GM21529 (cell line): ENCODE measurements at regions not wholly inside any gene's neighbourhood (a gene's known extent, or its start where the extent isn't known, plus 50 kb on each side); places are given as distances from the start of the nearest gene placed in this dataset.

Source experiments
- ATAC-seq: cut with Tn5 transposase; IDR thresholded peaks from one replicate; pipeline ENCODE4 v1.9.1; 2021; ENCODE audit not compliant: unreplicated experiment

- no peak for ATAC-seq
Observed at GRCh38 chr16:86016201-86016965, 117.4 kb downstream of the IRF8 start.

- ATAC-seq, result no peak
Observed at GRCh38 chr16:86018071-86018470, 119.1 kb downstream of the IRF8 start.

DNA sequence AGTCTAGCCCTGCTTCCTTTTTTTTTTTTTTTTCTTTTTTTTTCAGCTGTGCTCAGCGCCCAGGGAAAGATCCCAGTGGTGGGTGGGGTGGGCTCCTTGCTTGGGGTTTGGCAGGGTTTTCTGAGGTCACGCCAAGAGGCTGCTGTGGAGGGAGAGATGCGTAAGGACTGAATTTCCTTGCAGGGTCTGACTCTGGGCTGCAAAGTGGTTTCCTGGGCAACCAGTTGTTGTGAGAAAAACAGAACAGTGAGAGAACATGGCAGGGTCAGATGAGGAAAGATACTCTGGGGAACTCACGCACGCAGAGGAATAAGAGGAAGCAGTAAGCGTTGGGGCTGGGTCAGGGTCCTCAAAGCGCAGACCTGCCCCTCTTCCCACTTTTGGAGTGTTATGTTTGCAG, 119.5 kb downstream of the IRF8 start:
- ATAC-seq, result no peak

GRCh38 chr16:86018941-86019340, 120.0 kb downstream of the IRF8 start:
- ATAC-seq, result no peak

DNA sequence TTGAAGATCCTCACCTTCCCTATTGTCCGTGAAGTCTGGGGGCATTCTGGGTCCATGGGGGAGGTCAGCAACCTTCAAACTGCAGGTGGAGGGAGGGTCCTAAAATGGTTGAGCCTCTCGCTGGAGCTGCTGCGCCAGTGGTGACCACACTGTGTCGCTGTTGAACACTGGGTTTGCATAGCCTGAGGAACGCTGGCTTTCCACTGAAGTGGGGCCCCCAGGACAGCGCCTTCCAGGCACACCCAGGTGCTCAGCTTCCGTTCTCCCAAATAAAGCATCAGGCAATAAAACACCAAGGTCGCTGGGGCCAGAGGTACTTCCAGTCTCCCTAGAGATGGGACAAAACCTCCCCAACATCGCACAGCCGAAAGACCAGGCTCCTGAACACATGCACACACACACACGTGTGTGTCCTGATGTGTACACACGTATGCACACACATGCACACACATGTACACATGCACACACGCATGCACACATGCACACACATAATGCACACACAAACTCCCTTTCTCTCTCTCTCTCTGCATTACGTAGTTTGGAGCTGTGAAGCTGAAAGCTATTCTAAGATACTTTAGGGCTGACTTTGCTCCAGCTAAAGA, 120.6 kb downstream of the IRF8 start:
- no peak for ATAC-seq

- ATAC-seq, result no peak
Observed at GRCh38 chr16:86020971-86021370, 122.0 kb downstream of the IRF8 start.

DNA sequence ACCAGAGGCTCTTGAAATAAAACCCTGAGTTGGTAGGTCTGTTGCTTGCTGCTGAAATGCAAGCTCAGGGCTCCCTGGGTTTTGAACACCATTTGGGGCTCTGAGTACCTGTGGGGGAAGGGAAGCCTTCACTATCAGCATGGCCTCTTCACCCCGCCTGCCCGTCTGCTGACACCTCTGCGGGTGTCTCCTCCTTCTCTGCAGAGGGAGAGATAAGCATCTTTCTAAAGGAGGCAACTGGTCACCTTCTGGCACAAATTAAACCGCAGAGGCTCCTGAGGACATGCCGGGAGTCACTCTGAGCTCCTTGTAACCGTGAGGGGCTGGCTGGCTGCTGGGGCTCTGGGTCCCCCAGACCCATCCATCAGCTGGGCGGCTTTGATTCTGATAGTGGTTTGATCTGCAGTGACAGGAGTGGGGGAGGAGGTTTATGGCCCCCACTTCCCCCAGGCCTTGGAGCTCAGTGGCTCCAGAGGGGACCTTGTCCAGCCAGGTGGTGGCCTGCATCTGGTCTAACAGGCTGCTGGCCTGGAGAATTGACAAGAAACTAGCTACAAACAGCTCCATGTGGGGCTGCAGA, 123.5 kb downstream of the IRF8 start:
- no peak for ATAC-seq

GRCh38 chr16:86024210-86024609, 125.2 kb downstream of the IRF8 start:
- ATAC-seq, result no peak

DNA sequence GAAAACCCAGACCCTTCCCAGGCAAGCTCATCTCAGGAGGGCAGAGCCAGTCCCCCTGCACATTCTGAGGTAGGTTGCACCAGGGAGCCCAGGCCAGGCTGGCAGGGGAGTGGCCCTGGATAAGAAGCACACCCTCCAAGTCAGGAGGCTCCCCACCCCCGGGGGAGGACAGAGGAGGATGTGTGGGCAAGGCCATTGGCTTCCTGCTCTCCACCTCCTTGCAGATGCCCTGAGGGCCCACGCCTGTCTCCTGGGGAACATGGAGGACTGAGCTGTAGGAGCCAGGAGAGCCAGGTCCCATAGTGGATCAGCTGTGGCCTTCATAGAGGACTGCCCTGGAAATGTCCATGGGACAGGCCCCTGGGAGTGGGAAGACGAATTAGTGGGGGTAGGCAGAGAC, 126.7 kb downstream of the IRF8 start:
- no peak for ATAC-seq

DNA sequence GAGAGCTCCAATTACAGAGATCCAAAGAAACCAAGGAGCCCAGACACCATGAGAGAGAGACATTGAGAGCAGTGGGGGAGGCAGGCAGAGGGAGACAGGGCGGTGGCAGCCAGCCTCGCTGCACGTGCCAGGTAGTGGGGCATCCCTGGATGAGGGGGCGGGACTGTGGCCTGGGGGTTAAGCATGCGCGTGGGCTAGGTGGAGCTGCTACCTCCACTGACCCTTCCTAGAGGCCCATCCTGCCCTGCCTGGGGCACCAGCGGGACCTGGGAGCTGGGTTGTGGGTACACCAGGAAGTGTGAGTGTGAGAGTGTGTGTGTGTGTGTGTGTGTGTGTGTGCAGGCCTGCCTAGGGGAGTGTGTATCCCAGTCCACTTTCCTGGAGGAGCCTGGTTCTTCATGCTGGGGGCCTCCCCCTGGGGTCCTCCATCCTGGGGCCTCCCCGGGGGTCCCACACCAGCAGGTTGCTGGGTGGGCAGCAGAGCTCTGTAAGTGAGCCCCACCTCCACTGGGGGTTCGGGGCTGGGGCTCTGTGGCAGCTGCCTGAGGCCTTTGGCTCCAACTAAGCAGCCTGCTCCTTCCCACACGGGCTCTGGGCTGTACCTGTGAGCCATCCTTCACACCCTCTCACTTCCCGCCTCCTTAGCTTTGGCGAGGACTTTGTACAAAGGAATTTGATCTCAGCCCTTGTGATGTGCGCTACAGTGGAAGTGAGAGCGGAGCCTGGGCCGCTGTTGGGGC, 127.4 kb downstream of the IRF8 start:
- no peak for ATAC-seq

DNA sequence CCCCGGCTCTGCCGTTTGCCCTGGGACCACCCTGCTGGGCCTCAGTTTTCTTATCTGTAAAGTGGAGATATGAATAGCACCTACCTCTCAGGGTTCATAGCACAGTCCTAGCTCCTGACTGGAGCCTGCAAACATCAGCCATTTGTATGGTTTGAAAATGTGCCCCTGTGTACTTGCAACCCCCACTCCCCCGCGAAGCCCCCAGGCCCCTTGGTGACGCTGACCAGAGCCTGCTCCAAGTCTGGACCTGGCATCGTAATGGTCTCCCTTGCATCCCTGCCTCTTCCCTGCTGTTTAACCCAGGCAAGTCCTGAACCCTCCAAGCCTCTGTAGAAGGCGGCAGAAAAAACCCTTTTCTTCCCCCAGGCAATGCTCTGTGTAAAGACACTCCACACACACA, 128.0 kb downstream of the IRF8 start:
- no peak for ATAC-seq

- no peak for ATAC-seq
Observed at GRCh38 chr16:86027373-86028126, 128.6 kb downstream of the IRF8 start.

GRCh38 chr16:86029131-86029741, 130.3 kb downstream of the IRF8 start:
- no peak for ATAC-seq

- ATAC-seq, result no peak
Observed at GRCh38 chr16:86030116-86030515, 131.2 kb downstream of the IRF8 start.

- ATAC-seq, result no peak
Observed at GRCh38 chr16:86031141-86031678, 132.2 kb downstream of the IRF8 start.

GRCh38 chr16:86033016-86033474, 134.1 kb downstream of the IRF8 start:
- no peak for ATAC-seq

DNA sequence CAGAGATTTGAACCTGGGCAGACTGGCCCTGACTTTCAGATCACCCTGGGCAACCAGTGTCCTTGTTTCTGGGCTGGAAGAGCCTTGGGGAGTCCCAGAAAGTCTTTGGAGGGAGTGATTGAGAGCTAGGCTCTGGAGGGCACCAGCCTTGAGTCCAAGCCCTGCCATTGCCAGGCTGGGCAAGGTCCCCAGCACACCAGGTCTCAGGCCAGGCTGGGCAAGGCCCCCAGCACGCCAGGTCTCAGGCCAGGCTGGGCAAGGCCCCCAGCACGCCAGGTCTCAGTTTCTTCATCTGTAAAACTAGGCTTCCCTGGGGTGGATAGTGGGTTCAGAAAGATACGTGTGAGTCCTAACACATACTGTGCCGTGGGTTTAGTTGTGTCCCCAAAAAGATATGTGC, 135.0 kb downstream of the IRF8 start:
- no peak for ATAC-seq

DNA sequence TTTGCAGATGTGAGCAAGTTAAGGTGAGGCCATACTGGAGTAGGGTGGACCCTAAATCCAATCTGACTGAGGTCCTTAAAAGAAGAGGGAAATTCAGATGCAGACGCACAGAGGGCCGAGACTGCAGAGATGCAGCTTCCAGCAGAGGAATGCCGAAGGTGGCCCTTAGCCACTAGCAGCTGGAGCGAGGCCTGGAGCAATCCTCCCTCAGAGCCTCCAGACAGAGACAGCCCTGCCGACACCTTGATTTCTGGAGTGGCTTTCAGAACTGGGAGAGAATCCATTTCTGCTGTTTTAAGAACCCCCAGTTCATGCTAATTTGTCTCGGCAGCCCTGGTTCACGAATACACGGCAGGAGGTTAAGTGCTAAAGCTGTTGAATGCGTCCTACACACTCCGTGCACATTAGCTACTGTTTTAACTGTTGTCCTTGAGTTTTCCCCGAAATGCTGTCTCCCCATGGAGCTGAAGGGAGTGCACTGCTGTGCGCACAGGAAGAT, 135.5 kb downstream of the IRF8 start:
- no peak for ATAC-seq

DNA sequence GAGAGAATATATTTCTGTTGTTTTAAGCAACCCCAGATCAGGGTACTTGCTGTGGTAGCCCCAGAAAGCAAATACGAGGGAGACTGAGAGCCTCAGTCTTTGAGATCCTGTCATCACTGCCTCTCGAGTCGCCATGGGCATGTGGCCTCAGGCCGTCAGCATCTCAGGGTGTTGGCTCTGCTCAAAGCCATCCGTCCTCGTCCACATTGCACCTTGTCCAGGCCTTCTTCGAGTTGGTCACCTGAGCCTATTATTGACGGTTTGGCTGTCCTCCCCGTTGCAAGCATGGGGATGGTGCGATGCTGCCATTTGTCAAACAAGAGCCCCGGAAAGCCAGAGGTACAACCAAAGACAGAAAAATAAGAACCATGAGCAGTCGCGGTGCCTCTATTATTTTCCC, 136.9 kb downstream of the IRF8 start:
- ATAC-seq, result no peak
